Daoy (cell line): ENCODE measurements at regions not wholly inside any gene's neighbourhood (a gene's known extent, or its start where the extent isn't known, plus 50 kb on each side); places are given as distances from the start of the nearest gene placed in this dataset.
"Not testable (repeated sequence)": the region's sequence is repeated elsewhere in the genome, so short reads cannot be mapped to it uniquely, and the experiment has no call there.

ENCODE experiments used
- DNase-seq: peaks from one replicate; pipeline ENCODE4 v3.0.0-alpha.2; 2015; ENCODE audit warnings: low read depth

- no peak for DNase-seq
Observed at GRCh38 chr12:72723732-72724131, 451.6 kb downstream of the TRHDE start.

- no peak for DNase-seq
Observed at GRCh38 chr12:72729451-72730010, 457.4 kb downstream of the TRHDE start.

- no peak for DNase-seq
Observed at GRCh38 chr12:72734581-72734980, 462.4 kb downstream of the TRHDE start.

- no peak for DNase-seq
Observed at GRCh38 chr12:72738811-72739210, 466.6 kb downstream of the TRHDE start.

- DNase-seq = no peak
Observed at GRCh38 chr12:72740064-72740463, 467.9 kb downstream of the TRHDE start.

- no peak for DNase-seq
Observed at GRCh38 chr12:72742568-72742967, 470.4 kb downstream of the TRHDE start.

- DNase-seq = no peak
Observed at GRCh38 chr12:72746048-72746447, 473.9 kb downstream of the TRHDE start.

- no peak for DNase-seq
Observed at GRCh38 chr12:72747111-72747849, 475.1 kb downstream of the TRHDE start.

GRCh38 chr12:72748971-72749370 is 476.8 kb downstream of the TRHDE start:
- DNase-seq = no peak

GRCh38 chr12:72753571-72753970 is 481.4 kb downstream of the TRHDE start:
- no peak for DNase-seq

GRCh38 chr12:72754026-72754425 is 481.9 kb downstream of the TRHDE start:
- not testable (repeated sequence) for DNase-seq

GRCh38 chr12:72766517-72766916 is 494.3 kb downstream of the TRHDE start:
- no peak for DNase-seq

GRCh38 chr12:72774023-72774422 is 501.9 kb downstream of the TRHDE start:
- no peak for DNase-seq

- DNase-seq = no peak
Observed at GRCh38 chr12:72777806-72778205, 505.6 kb downstream of the TRHDE start.

- peak; percentile 3 for DNase-seq
Observed at GRCh38 chr12:72790273-72790672, 518.1 kb downstream of the TRHDE start.

- DNase-seq = no peak
Observed at GRCh38 chr12:72792889-72793288, 520.7 kb downstream of the TRHDE start.

GRCh38 chr12:72793796-72794195 is 521.6 kb downstream of the TRHDE start:
- DNase-seq = no peak

- DNase-seq = no peak
Observed at GRCh38 chr12:72815421-72815820, 543.3 kb downstream of the TRHDE start.

GRCh38 chr12:72828662-72829324 is 556.6 kb downstream of the TRHDE start:
- DNase-seq = no peak

- DNase-seq = no peak
Observed at GRCh38 chr12:72829838-72830237, 557.7 kb downstream of the TRHDE start.

GRCh38 chr12:72832024-72832423 is 559.9 kb downstream of the TRHDE start:
- DNase-seq = no peak

GRCh38 chr12:72836194-72836593 is 564.0 kb downstream of the TRHDE start:
- DNase-seq = no peak

- DNase-seq = no peak
Observed at GRCh38 chr12:72839696-72840095, 567.5 kb downstream of the TRHDE start.
